HEK293T (cell line): ENCODE measurements at regions not wholly inside any gene's neighbourhood (a gene's known extent, or its start where the extent isn't known, plus 50 kb on each side); places are given as distances from the start of the nearest gene placed in this dataset.

ENCODE experiments used
- ARNT ChIP-seq: fragments of 450-650 bp; IDR thresholded peaks from 2 replicates; pipeline ENCODE4 v1.6.1; 2017; ENCODE audit warnings: mild to moderate bottlenecking
- FOXA1 ChIP-seq: fragments of 450-650 bp; IDR thresholded peaks from 2 replicates; pipeline ENCODE4 v1.6.1; 2016; ENCODE audit warnings: mild to moderate bottlenecking
- LEF1 ChIP-seq: fragments of 450-650 bp; IDR thresholded peaks from 2 replicates; pipeline ENCODE4 v1.6.1; 2017; ENCODE audit warnings: mild to moderate bottlenecking, borderline replicate concordance
- NFRKB ChIP-seq: fragments of 450-650 bp; IDR thresholded peaks from 2 replicates; pipeline ENCODE4 v1.6.1; 2016; ENCODE audit warnings: mild to moderate bottlenecking, moderate library complexity
- SP1 ChIP-seq: fragments of 450-650 bp; IDR thresholded peaks from 2 replicates; pipeline ENCODE4 v1.6.1; 2017
- SUZ12 ChIP-seq: fragments of 450-650 bp; IDR thresholded peaks from 2 replicates; pipeline ENCODE4 v1.6.1; 2016; ENCODE audit warnings: mild to moderate bottlenecking

- TF ChIP-seq LEF1 = no peak
- TF ChIP-seq SP1 = no peak
- no peak for TF ChIP-seq SUZ12
- no peak for TF ChIP-seq ARNT
- no peak for TF ChIP-seq FOXA1
- no peak for TF ChIP-seq NFRKB
Observed at GRCh38 chr12:77228376-77228775, 163.0 kb upstream of the E2F7 start.
